ENCODE measurements at regions not wholly inside any gene's neighbourhood (a gene's known extent, or its start where the extent isn't known, plus 50 kb on each side); places are given as distances from the start of the nearest gene placed in this dataset.

GRCh38 chr18:25819746-25820363 lies 270.6 kb downstream of the SS18 start:
- TF ChIP-seq, protein P1, sequence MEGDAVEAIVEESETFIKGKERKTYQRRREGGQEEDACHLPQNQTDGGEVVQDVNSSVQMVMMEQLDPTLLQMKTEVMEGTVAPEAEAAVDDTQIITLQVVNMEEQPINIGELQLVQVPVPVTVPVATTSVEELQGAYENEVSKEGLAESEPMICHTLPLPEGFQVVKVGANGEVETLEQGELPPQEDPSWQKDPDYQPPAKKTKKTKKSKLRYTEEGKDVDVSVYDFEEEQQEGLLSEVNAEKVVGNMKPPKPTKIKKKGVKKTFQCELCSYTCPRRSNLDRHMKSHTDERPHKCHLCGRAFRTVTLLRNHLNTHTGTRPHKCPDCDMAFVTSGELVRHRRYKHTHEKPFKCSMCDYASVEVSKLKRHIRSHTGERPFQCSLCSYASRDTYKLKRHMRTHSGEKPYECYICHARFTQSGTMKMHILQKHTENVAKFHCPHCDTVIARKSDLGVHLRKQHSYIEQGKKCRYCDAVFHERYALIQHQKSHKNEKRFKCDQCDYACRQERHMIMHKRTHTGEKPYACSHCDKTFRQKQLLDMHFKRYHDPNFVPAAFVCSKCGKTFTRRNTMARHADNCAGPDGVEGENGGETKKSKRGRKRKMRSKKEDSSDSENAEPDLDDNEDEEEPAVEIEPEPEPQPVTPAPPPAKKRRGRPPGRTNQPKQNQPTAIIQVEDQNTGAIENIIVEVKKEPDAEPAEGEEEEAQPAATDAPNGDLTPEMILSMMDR (IDR thresholded peaks at IDR 0.05) = no peak
- no peak for TF ChIP-seq POLR2AphosphoS5 (IDR thresholded peaks at IDR 0.05)
- TF ChIP-seq POLR2A (IDR thresholded peaks at IDR 0.05) = no peak
